ENCODE measurements at regions not wholly inside any gene's neighbourhood (a gene's known extent, or its start where the extent isn't known, plus 50 kb on each side); places are given as distances from the start of the nearest gene placed in this dataset.

DNA sequence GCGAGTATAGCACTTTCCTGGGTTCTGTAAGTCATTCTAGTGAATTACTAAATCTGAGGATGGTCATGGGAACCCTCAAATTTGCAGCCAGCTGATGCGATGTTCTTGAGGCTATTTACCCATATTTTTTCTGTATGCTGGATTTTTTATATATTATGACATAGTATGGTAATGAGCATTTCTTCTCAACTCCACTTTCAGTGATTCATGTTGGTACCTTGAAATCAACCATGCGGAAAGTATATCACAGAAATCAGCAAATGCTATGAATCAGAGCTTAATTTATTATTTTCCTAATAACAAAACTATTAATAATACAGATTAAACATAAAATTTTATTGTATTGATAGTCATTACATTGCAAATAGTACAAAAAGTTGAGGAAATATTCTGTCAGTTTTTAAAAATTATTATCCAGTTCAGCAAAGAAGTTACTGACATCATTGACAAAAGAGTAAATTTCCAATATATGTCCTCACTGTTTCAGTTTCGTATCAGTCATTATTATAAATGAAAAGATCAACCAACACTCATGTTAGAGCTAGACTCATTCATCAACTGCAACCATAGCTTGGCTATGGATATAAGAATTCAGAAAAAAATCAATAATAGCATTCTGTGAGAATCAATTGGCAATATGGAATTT lies 164.3 kb upstream of the SETMAR start:
- TF ChIP-seq, protein P1, sequence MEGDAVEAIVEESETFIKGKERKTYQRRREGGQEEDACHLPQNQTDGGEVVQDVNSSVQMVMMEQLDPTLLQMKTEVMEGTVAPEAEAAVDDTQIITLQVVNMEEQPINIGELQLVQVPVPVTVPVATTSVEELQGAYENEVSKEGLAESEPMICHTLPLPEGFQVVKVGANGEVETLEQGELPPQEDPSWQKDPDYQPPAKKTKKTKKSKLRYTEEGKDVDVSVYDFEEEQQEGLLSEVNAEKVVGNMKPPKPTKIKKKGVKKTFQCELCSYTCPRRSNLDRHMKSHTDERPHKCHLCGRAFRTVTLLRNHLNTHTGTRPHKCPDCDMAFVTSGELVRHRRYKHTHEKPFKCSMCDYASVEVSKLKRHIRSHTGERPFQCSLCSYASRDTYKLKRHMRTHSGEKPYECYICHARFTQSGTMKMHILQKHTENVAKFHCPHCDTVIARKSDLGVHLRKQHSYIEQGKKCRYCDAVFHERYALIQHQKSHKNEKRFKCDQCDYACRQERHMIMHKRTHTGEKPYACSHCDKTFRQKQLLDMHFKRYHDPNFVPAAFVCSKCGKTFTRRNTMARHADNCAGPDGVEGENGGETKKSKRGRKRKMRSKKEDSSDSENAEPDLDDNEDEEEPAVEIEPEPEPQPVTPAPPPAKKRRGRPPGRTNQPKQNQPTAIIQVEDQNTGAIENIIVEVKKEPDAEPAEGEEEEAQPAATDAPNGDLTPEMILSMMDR (IDR thresholded peaks at IDR 0.05; ENCODE audit: insufficient read depth, low read depth, low read length, missing control alignments): no peak
- no peak for DNase-seq (ENCODE audit: low read depth)
- no peak overlapping the region for H3K4me3 ChIP-seq (ENCODE audit: low read depth, low read length)

DNA sequence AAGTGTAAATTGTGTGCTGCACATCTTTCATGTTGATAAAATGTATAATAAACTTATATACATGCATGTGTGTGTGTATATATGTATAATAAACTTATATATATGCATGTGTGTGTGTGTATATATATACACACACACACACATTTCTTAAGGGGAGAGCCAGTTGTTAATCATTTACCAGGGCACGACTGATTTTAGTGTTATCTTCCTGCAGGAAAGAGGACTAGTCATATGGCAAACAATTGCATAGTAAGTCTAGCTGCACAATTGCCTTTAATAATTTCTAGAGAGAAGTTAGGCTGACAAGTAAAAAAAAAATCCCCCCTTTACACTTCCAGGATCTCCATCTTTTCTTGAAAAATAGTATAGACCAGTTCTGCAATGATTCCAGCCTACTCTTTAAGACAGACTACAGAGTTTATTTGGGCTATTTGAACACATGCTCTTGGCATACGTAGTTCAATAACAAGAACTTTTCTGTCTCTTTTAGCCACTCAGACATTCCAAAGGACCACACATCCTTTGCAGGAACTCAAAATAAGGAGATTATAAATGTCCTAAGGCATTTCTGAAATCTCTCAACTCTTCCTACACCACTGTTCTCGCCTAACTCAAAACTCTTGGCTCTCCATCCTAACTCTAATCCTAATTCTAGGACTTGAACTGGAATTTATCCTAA lies 163.6 kb upstream of the SETMAR start:
- no peak for DNase-seq (ENCODE audit: low read depth)
- H3K4me3 ChIP-seq (ENCODE audit: low read depth, low read length): no peak overlapping the region
- TF ChIP-seq, protein P1 (IDR thresholded peaks at IDR 0.05; ENCODE audit: insufficient read depth, low read depth, low read length, missing control alignments): no peak

DNA sequence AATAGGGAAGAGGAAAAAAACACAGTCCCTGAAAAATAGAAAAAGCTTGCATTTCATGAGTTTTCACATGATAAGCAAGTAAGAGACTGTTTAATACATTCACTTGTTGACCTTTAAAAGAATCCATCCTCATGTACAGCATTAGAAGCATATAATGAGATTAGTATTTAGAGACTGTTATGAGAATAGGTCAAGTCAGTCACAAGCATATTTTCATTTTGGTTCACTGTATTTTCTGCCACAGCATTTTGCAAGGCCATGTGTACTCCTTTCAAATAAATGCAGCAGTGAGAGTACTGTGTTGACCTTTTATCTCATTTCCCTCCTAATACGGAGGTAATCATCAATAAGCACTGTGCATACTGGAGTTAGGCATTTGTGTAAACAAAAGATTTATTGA lies 162.2 kb upstream of the SETMAR start:
- no peak overlapping the region for H3K4me3 ChIP-seq (ENCODE audit: low read depth, low read length)
- TF ChIP-seq, protein P1 (IDR thresholded peaks at IDR 0.05; ENCODE audit: insufficient read depth, low read depth, low read length, missing control alignments): no peak
- no peak for DNase-seq (ENCODE audit: low read depth)

DNA sequence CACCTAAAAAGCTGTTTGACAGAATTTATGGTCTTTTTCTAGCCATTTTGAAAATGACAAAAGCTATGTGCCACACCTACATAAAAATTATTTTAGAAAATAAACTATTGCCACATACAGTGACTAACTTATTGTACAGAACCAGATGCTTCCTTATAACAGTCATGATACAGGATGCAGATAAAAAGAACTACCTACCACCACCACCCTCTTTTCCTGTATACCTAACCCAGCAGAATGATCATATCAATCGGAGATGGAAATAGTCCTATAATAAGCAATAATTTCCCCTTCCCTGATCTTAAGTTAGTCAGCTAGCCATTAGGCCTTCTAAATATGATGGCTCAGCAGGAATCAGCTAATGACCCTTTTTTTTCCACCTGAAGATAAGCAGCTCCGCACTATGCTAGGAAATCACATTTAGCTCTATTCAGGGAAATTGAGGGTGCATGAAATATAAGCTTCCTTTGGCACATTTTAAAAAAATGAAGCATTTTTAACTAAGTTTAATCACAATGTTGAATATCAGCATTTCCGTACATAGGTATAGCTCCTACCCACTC lies 155.5 kb upstream of the SETMAR start:
- H3K4me3 ChIP-seq (ENCODE audit: low read depth, low read length): no peak overlapping the region
- DNase-seq (ENCODE audit: low read depth): no peak
- TF ChIP-seq, protein P1 (IDR thresholded peaks at IDR 0.05; ENCODE audit: insufficient read depth, low read depth, low read length, missing control alignments): no peak

DNA sequence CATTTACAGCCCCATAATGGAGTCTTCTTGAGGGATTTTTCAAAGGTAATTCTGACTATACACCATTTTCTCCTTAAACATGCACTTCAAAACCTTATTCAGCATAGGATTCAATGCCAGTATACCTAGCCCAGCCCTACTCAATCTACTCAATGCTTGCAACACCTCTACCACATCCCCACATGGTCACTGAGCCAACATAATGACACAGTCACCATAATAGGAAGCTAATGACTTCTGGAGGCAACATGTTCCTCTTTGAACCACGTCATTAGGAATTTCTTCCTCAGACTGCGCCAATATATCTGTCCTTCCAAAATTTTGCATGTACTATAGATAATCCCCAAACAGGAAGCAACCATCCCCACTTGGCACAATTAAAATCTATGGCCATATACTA lies 153.9 kb upstream of the SETMAR start:
- no peak overlapping the region for H3K4me3 ChIP-seq (ENCODE audit: low read depth, low read length)
- DNase-seq (ENCODE audit: low read depth): no peak
- TF ChIP-seq, protein P1 (IDR thresholded peaks at IDR 0.05; ENCODE audit: insufficient read depth, low read depth, low read length, missing control alignments): no peak

DNA sequence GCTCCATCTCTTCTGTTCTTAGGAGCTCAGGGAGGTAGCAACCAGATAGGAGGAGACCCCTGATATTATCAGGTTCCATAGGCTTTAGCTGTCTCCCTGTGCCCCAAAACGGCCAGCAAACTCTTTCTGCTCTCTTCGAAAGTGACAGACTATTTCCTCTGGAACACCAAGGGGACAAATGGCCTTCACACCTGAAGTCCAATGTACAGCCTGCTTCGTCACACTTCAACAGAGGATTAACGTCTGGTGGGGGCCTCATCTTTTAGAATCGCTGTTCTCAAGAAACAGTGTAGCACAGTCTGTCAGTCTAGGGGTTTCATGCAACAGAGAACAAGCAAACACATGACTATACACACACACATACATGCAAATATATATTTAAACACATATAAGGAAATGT lies 152.4 kb upstream of the SETMAR start:
- TF ChIP-seq, protein P1 (IDR thresholded peaks at IDR 0.05; ENCODE audit: insufficient read depth, low read depth, low read length, missing control alignments): no peak
- H3K4me3 ChIP-seq (ENCODE audit: low read depth, low read length): no peak overlapping the region
- no peak for DNase-seq (ENCODE audit: low read depth)

Data from GM12865 (cell line).